Prostate gland (tissue), 2 donors: ENCODE measurements at regions not wholly inside any gene's neighbourhood (a gene's known extent, or its start where the extent isn't known, plus 50 kb on each side); places are given as distances from the start of the nearest gene placed in this dataset.

Source experiments
- CTCF ChIP-seq, 4 experiments: fragments of 200-600 bp in 2 of 4; fragments of 450-650 bp in 2 of 4; sonication (generic) in 2 of 4; IDR thresholded peaks; 1 replicate in 3 of 4; 2 replicates in 1 of 4; pipeline ENCODE4 v1.5.1; 2016 to 2019; ENCODE audit warnings: antibody characterized with exemption in 4 of 4, mild to moderate bottlenecking in 2 of 4, moderate library complexity in 2 of 4
- POLR2A ChIP-seq: fragments of 450-650 bp; IDR thresholded peaks from one replicate; pipeline ENCODE4 v1.6.1; 2016; ENCODE audit warnings: antibody characterized with exemption, mild to moderate bottlenecking
- POLR2AphosphoS5 ChIP-seq: sonication (generic); formaldehyde crosslinking; IDR thresholded peaks from one replicate; pipeline ENCODE4 v1.6.1; 2017; ENCODE audit warnings: antibody characterized with exemption

- TF ChIP-seq CTCF (IDR thresholded peaks at IDR 0.05) (no peak), POLR2AphosphoS5 (no peak), POLR2A (no peak)
Observed at GRCh38 chr16:10253409-10253808, 71.2 kb upstream of the GRIN2A start.
